Progenitor cell of endocrine pancreas (in vitro differentiated cells): ENCODE measurements at regions not wholly inside any gene's neighbourhood (a gene's known extent, or its start where the extent isn't known, plus 50 kb on each side); places are given as distances from the start of the nearest gene placed in this dataset.

Experiments used
- DNase-seq: peaks from one replicate; pipeline ENCODE4 v3.0.0; 2021; ENCODE audit warnings: low spot score; ENCODE audit not compliant: unreplicated experiment
- H3K27ac Mint-ChIP-seq: 2 replicates; pipeline ENCODE4 v1.8.0; 2021; ENCODE audit warnings: mild to moderate bottlenecking, moderate library complexity, mixed read lengths
- H3K27me3 Mint-ChIP-seq: 2 replicates; pipeline ENCODE4 v1.8.0; 2021; ENCODE audit warnings: mixed read lengths
- H3K36me3 Mint-ChIP-seq: 2 replicates; pipeline ENCODE4 v1.8.0; 2022; ENCODE audit warnings: mixed read lengths; ENCODE audit not compliant: insufficient read depth
- H3K4me1 Mint-ChIP-seq: 2 replicates; pipeline ENCODE4 v1.8.0; 2021; ENCODE audit warnings: low read depth, mixed read lengths
- H3K4me3 Mint-ChIP-seq: 2 replicates; pipeline ENCODE4 v1.8.0; 2021; ENCODE audit warnings: low read depth, mild to moderate bottlenecking, moderate library complexity, mixed read lengths
- H3K9me3 Mint-ChIP-seq: 2 replicates; pipeline ENCODE4 v1.8.0; 2021; ENCODE audit warnings: low read depth, mixed read lengths
- CTCF ChIP-seq: fragments of 200-600 bp; sonication (generic); IDR thresholded peaks from one replicate; pipeline ENCODE4 v1.5.0; 2021; ENCODE audit warnings: antibody characterized with exemption, mild to moderate bottlenecking; ENCODE audit not compliant: unreplicated experiment

- no peaks in the 10 kb centered on the region for H3K4me1 Mint-ChIP-seq
- no peak overlapping the region for H3K27ac Mint-ChIP-seq
- H3K27me3 Mint-ChIP-seq, result peaks cover 4% of the 10 kb centered on the region
- no peak for TF ChIP-seq CTCF
- no peaks in the 10 kb centered on the region for H3K9me3 Mint-ChIP-seq
- no peaks in the 10 kb centered on the region for H3K36me3 Mint-ChIP-seq
- no peak overlapping the region for H3K4me3 Mint-ChIP-seq
- DNase-seq, result no peak
Measured at GRCh38 chr6:40923326-40923725, 115.7 kb downstream of the UNC5CL start.

- H3K27me3 Mint-ChIP-seq, result peaks cover 4% of the 10 kb centered on the region
- H3K4me1 Mint-ChIP-seq, result peaks cover 4% of the 10 kb centered on the region
- H3K36me3 Mint-ChIP-seq, result no peaks in the 10 kb centered on the region
- no peaks in the 10 kb centered on the region for H3K9me3 Mint-ChIP-seq
- no peak overlapping the region for H3K27ac Mint-ChIP-seq
- no peak overlapping the region for H3K4me3 Mint-ChIP-seq
- DNase-seq, result no peak
- no peak for TF ChIP-seq CTCF
Measured at GRCh38 chr6:40922281-40922680, 116.7 kb downstream of the UNC5CL start.

GRCh38 chr6:40918040-40918651, 120.9 kb downstream of the UNC5CL start:
- Mint-ChIP-seq H3K9me3 (no peaks in the 10 kb centered on the region), H3K4me1 (peaks cover 6% of the 10 kb centered on the region), H3K4me3 (no peak overlapping the region), H3K27me3 (peaks cover 3% of the 10 kb centered on the region), H3K27ac (no peak overlapping the region), H3K36me3 (no peaks in the 10 kb centered on the region)
- TF ChIP-seq CTCF, result no peak
- no peak for DNase-seq

GRCh38 chr6:40917603-40918002, 121.4 kb downstream of the UNC5CL start:
- no peak for TF ChIP-seq CTCF
- Mint-ChIP-seq H3K9me3 (no peaks in the 10 kb centered on the region), H3K4me3 (no peak overlapping the region), H3K27me3 (peaks cover 3% of the 10 kb centered on the region), H3K36me3 (no peaks in the 10 kb centered on the region), H3K27ac (no peak overlapping the region), H3K4me1 (peaks cover 6% of the 10 kb centered on the region)
- no peak for DNase-seq

GRCh38 chr6:40916845-40917244, 122.2 kb downstream of the UNC5CL start:
- Mint-ChIP-seq H3K27me3 (peaks cover 3% of the 10 kb centered on the region), H3K36me3 (no peaks in the 10 kb centered on the region), H3K4me3 (no peak overlapping the region), H3K4me1 (peaks cover 6% of the 10 kb centered on the region), H3K9me3 (no peaks in the 10 kb centered on the region), H3K27ac (no peak overlapping the region)
- no peak for DNase-seq
- no peak for TF ChIP-seq CTCF
